ENCODE measurements at regions not wholly inside any gene's neighbourhood (a gene's known extent, or its start where the extent isn't known, plus 50 kb on each side); places are given as distances from the start of the nearest gene placed in this dataset.

DNA sequence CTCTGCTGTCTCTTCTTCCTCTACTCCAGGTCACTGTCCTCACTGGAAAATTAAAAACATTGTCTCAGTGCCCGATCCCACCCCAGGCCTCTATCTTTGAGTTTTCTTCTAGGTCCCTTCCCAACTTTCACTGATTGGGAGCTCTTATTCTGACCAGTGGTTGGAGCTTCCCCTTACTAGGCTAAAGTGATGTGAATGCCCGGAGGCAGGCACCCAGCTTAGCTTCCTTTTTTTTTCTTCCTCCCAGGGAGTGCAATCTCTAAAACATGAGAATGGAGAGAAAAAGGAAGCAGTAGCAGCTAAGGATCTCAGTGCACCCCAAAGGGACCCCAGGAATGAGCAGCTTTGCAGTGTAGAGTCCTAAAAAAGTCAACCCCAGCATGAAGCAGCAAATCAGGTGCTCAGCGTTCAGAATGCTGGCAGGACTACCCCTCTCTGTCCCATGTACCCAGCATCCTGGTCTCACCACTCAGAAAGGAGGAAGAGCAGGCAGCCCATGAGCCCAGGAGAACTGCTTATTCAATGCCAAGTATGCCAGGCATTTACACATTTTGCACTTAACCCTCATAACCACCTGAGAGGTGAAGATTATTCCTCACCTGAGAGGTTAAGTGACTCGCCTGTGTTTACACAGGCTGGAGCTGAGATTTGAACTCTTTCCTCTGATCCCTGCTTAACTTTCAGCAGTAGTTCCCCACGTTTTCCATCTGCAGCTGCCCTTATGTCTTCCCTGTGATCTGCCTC is 146.2 kb upstream of the PWP1 start:
- no peaks in the 10 kb centered on the region for H4K20me1 ChIP-seq (ENCODE audit: low read depth, low read length)
- no peak overlapping the region for H3K4me3 ChIP-seq (ENCODE audit: insufficient read depth, low read length, poor library complexity, severe bottlenecking)
- no peak overlapping the region for H3K4me2 ChIP-seq (ENCODE audit: low read depth, low read length, poor library complexity, severe bottlenecking)
- no peaks in the 10 kb centered on the region for H3K27me3 ChIP-seq (ENCODE audit: low read length)
- H3K9me2 ChIP-seq (replicated peaks; ENCODE audit: insufficient read depth, low read length) = no peaks in the 10 kb centered on the region
- H2AFZ ChIP-seq (ENCODE audit: low read depth, low read length, severe bottlenecking) = no peak overlapping the region
- no peak overlapping the region for H3K9ac ChIP-seq (ENCODE audit: low read length)
- H3K36me3 ChIP-seq (ENCODE audit: low read length) = no peaks in the 10 kb centered on the region
- H3F3A ChIP-seq (ENCODE audit: insufficient read depth) = no peaks in the 10 kb centered on the region
- no peaks in the 10 kb centered on the region for H3K9me3 ChIP-seq (ENCODE audit: insufficient read depth, low read length)
- TF ChIP-seq, protein P1, sequence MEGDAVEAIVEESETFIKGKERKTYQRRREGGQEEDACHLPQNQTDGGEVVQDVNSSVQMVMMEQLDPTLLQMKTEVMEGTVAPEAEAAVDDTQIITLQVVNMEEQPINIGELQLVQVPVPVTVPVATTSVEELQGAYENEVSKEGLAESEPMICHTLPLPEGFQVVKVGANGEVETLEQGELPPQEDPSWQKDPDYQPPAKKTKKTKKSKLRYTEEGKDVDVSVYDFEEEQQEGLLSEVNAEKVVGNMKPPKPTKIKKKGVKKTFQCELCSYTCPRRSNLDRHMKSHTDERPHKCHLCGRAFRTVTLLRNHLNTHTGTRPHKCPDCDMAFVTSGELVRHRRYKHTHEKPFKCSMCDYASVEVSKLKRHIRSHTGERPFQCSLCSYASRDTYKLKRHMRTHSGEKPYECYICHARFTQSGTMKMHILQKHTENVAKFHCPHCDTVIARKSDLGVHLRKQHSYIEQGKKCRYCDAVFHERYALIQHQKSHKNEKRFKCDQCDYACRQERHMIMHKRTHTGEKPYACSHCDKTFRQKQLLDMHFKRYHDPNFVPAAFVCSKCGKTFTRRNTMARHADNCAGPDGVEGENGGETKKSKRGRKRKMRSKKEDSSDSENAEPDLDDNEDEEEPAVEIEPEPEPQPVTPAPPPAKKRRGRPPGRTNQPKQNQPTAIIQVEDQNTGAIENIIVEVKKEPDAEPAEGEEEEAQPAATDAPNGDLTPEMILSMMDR (IDR thresholded peaks at IDR 0.05; ENCODE audit: insufficient read depth, low read length, poor library complexity, severe bottlenecking) = no peak
- no peak for TF ChIP-seq EZH2phosphoT487 (conservative IDR thresholded peaks at IDR 0.05; ENCODE audit: low read length)
- no peak overlapping the region for H3K27ac ChIP-seq (ENCODE audit: low read depth, low read length)
- no peaks in the 10 kb centered on the region for H3K79me2 ChIP-seq (ENCODE audit: insufficient read depth, low read length)

DNA sequence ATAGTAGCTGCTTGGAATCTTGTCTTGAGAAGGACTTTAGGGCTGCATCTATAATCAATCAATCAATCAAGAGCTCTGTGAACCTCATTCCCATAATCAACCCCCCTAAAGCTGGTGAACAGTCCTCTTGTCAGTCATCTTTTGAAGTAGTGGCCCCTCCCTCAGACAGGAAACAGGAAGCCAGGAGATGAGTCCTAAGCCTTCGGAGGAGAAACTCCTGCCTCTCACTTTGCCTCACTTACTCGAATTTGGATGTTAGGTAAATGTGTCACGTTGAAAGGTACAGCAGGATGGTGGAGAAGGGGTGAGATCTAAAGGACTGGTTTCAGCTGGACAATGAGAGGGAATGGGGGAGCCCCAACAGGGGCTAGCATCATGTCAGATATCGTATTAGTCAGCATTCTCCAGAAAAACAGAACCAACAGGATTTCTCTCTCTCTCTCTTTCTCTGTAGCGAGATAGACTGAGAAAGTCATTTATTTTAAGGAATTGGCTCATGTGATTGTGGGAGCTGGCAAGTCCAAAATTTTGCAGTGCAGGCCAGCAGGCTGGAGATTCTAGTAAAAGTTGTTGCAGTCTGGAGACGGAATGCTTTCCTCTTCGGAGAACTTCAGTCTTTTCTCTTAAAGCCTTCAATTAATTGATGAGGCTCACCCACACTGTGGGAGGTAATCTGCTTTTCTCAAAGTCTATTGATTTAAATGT is 144.4 kb upstream of the PWP1 start:
- Histone ChIP-seq H3K9ac (ENCODE audit: low read length) (no peak overlapping the region), H3K79me2 (ENCODE audit: insufficient read depth, low read length) (no peaks in the 10 kb centered on the region), H3K4me2 (ENCODE audit: low read depth, low read length, poor library complexity, severe bottlenecking) (no peak overlapping the region), H3K27me3 (ENCODE audit: low read length) (no peaks in the 10 kb centered on the region), H3K9me2 (replicated peaks; ENCODE audit: insufficient read depth, low read length) (no peaks in the 10 kb centered on the region), H4K20me1 (ENCODE audit: low read depth, low read length) (no peaks in the 10 kb centered on the region), H3K36me3 (ENCODE audit: low read length) (no peaks in the 10 kb centered on the region), H3K27ac (ENCODE audit: low read depth, low read length) (no peak overlapping the region), H3K9me3 (ENCODE audit: insufficient read depth, low read length) (no peaks in the 10 kb centered on the region), H3F3A (ENCODE audit: insufficient read depth) (no peaks in the 10 kb centered on the region), H2AFZ (ENCODE audit: low read depth, low read length, severe bottlenecking) (no peak overlapping the region), H3K4me3 (ENCODE audit: insufficient read depth, low read length, poor library complexity, severe bottlenecking) (no peak overlapping the region)
- TF ChIP-seq, protein P1 (IDR thresholded peaks at IDR 0.05; ENCODE audit: insufficient read depth, low read length, poor library complexity, severe bottlenecking) = no peak
- no peak for TF ChIP-seq EZH2phosphoT487 (conservative IDR thresholded peaks at IDR 0.05; ENCODE audit: low read length)

DNA sequence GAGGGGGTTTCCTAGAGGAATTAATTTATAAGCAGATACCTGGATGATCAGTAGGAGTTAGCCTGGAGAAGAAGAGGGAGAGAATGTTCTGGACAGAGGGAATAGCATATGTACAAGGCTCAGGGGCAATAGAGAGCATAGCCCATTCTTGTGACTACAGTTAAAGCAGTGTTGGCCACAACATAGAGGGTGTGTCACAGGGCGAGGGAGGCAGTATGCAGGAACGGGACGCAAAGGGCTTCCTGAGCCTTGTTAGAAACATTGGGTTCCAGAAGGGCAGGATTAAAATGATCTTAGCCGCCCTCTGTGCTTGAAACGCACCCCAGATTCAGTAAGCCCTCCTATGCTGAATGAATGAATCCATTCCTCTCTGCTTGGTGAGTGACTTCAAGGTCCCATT is 142.2 kb upstream of the PWP1 start:
- Histone ChIP-seq H3K9ac (ENCODE audit: low read length) (no peak overlapping the region), H3K9me2 (replicated peaks; ENCODE audit: insufficient read depth, low read length) (no peaks in the 10 kb centered on the region), H3K79me2 (ENCODE audit: insufficient read depth, low read length) (no peaks in the 10 kb centered on the region), H3K27me3 (ENCODE audit: low read length) (no peaks in the 10 kb centered on the region), H2AFZ (ENCODE audit: low read depth, low read length, severe bottlenecking) (no peak overlapping the region), H3K36me3 (ENCODE audit: low read length) (no peaks in the 10 kb centered on the region), H3F3A (ENCODE audit: insufficient read depth) (no peaks in the 10 kb centered on the region), H3K9me3 (ENCODE audit: insufficient read depth, low read length) (no peaks in the 10 kb centered on the region), H3K4me2 (ENCODE audit: low read depth, low read length, poor library complexity, severe bottlenecking) (no peak overlapping the region), H3K27ac (ENCODE audit: low read depth, low read length) (no peak overlapping the region), H3K4me3 (ENCODE audit: insufficient read depth, low read length, poor library complexity, severe bottlenecking) (no peak overlapping the region), H4K20me1 (ENCODE audit: low read depth, low read length) (no peaks in the 10 kb centered on the region)
- TF ChIP-seq EZH2phosphoT487 (conservative IDR thresholded peaks at IDR 0.05; ENCODE audit: low read length) = no peak
- TF ChIP-seq, protein P1 (IDR thresholded peaks at IDR 0.05; ENCODE audit: insufficient read depth, low read length, poor library complexity, severe bottlenecking) = no peak

All from SU-DHL-6 (cell line).